CD14-positive monocyte (primary cell): ENCODE measurements at regions not wholly inside any gene's neighbourhood (a gene's known extent, or its start where the extent isn't known, plus 50 kb on each side); places are given as distances from the start of the nearest gene placed in this dataset.

Experiments used
- DNase-seq, 3 donors: peaks; one replicate each; pipeline ENCODE4 v3.0.0-alpha.2; 2011 to 2022
- H2AFZ ChIP-seq: 2 replicates; pipeline ENCODE4 v1.6.0; 2012; ENCODE audit warnings: mild to moderate bottlenecking, low read depth, low read length, inconsistent platforms; ENCODE audit not compliant: insufficient read depth, poor library complexity, severe bottlenecking
- H3K27ac ChIP-seq, 2 donors: 1 replicate in 1 of 2; 2 replicates in 1 of 2; pipeline ENCODE4 v1.5.1; 2012 to 2013; ENCODE audit warnings: low read length in 2 of 2, control low read depth in 1 of 2, inconsistent platforms in 1 of 2, low read depth in 1 of 2, mild to moderate bottlenecking in 1 of 2
- H3K27me3 ChIP-seq, 2 donors: one replicate each; pipeline versions ENCODE4 v1.6.0 to v1.6.1; 2011 to 2013; ENCODE audit warnings: low read length in 2 of 2; ENCODE audit not compliant: control insufficient read depth in 2 of 2, insufficient read depth in 2 of 2
- H3K36me3 ChIP-seq, 2 donors: replicated peaks in 1 of 2; 1 replicate in 1 of 2; 2 replicates in 1 of 2; pipeline versions ENCODE4 v1.5.1 to v1.6.1; 2012 to 2013; ENCODE audit warnings: low read length in 2 of 2, control low read depth in 1 of 2, inconsistent platforms in 1 of 2, mild to moderate bottlenecking in 1 of 2; ENCODE audit not compliant: insufficient read depth in 2 of 2, control insufficient read depth in 1 of 2
- H3K4me1 ChIP-seq, 2 donors: 1 replicate in 1 of 2; 2 replicates in 1 of 2; pipeline versions ENCODE4 v1.5.1 to v1.6.1; 2012 to 2013; ENCODE audit warnings: low read length in 2 of 2, control low read depth in 1 of 2, inconsistent platforms in 1 of 2, mild to moderate bottlenecking in 1 of 2, moderate library complexity in 1 of 2; ENCODE audit not compliant: insufficient read depth in 2 of 2, control insufficient read depth in 1 of 2
- H3K4me2 ChIP-seq: replicated peaks from 2 replicates; pipeline ENCODE3; 2012; ENCODE audit warnings: low read length, moderate library complexity, mild to moderate bottlenecking; ENCODE audit not compliant: poor library complexity, severe bottlenecking; ENCODE audit errors: extremely low read depth
- H3K4me3 ChIP-seq, 3 experiments: fragments of 200-600 bp in 1 of 3; sonication (generic) in 1 of 3; replicated peaks in 1 of 3; 1 replicate in 2 of 3; 2 replicates in 1 of 3; pipeline ENCODE4 v1.5.1; 2011 to 2013; ENCODE audit warnings: low read length in 3 of 3, mild to moderate bottlenecking in 3 of 3, control low read depth in 2 of 3, low read depth in 2 of 3, inconsistent platforms in 1 of 3, moderate library complexity in 1 of 3
- H3K79me2 ChIP-seq: 2 replicates; pipeline ENCODE4 v1.6.0; 2012; ENCODE audit warnings: mild to moderate bottlenecking, control low read depth, inconsistent platforms, low read length, moderate library complexity; ENCODE audit not compliant: insufficient read depth
- H3K9ac ChIP-seq: 2 replicates; pipeline ENCODE4 v1.6.0; 2017; ENCODE audit warnings: low read length, mild to moderate bottlenecking; ENCODE audit not compliant: insufficient read depth, poor library complexity, severe bottlenecking
- H3K9me3 ChIP-seq, 2 donors: replicated peaks in 1 of 2; 1 replicate in 1 of 2; 2 replicates in 1 of 2; pipeline versions ENCODE4 v1.5.1 to v1.6.1; 2012 to 2013; ENCODE audit warnings: low read length in 2 of 2, control low read depth in 1 of 2; ENCODE audit not compliant: control insufficient read depth in 1 of 2, insufficient read depth in 1 of 2
- H4K20me1 ChIP-seq: 2 replicates; pipeline ENCODE4 v1.6.0; 2012; ENCODE audit warnings: mild to moderate bottlenecking, low read length, control low read depth, moderate library complexity; ENCODE audit not compliant: insufficient read depth
- H3K27ac Mint-ChIP-seq, 7 donors: one replicate each; pipeline ENCODE4 v1.8.0; 2020; ENCODE audit warnings: mild to moderate bottlenecking in 7 of 7, mixed read lengths in 7 of 7, moderate library complexity in 6 of 7, inconsistent platforms in 2 of 7
- H3K27me3 Mint-ChIP-seq, 3 donors: one replicate each; pipeline ENCODE4 v1.8.0; 2021 to 2022; ENCODE audit warnings: low read depth in 3 of 3, mild to moderate bottlenecking in 3 of 3, mixed read lengths in 3 of 3, moderate library complexity in 3 of 3, inconsistent platforms in 1 of 3
- H3K36me3 Mint-ChIP-seq, 2 donors: one replicate each; pipeline ENCODE4 v1.8.0; 2020; ENCODE audit warnings: mixed read lengths in 2 of 2, inconsistent platforms in 1 of 2, mild to moderate bottlenecking in 1 of 2
- H3K4me1 Mint-ChIP-seq: one replicate; pipeline ENCODE4 v1.8.0; 2020; ENCODE audit warnings: mild to moderate bottlenecking, mixed read lengths
- H3K4me3 Mint-ChIP-seq, 2 donors: one replicate each; pipeline ENCODE4 v1.8.0; 2020; ENCODE audit warnings: mild to moderate bottlenecking in 2 of 2, mixed read lengths in 2 of 2, moderate library complexity in 1 of 2
- H3K9me3 Mint-ChIP-seq, 7 donors: one replicate each; pipeline ENCODE4 v1.8.0; 2020 to 2022; ENCODE audit warnings: mixed read lengths in 7 of 7, mild to moderate bottlenecking in 6 of 7, moderate library complexity in 6 of 7, inconsistent platforms in 2 of 7
- CTCF ChIP-seq: fragments of 200-600 bp; IDR thresholded peaks from one replicate; pipeline ENCODE4 v1.8.0; 2022; ENCODE audit warnings: antibody characterized with exemption, mild to moderate bottlenecking
- WGBS: methylation state at CpG from one replicate; pipeline ENCODE4 v1.1.5; 2013; ENCODE audit warnings: missing lambda C conversion rate; ENCODE audit not compliant: insufficient coverage; 5-methylcytosine and 5-hydroxymethylcytosine counted together
- intact Hi-C, 2 donors: fragments of 100-400 bp; cut with micrococcal nuclease; formaldehyde crosslinking; loops; one replicate each; pipeline versions ENCODE4 v1.15.0 to v1.15.1; 2023

- Histone ChIP-seq H3K4me1 (no peaks in the 10 kb centered on the region), H3K4me3 (no peak overlapping the region), H3K9me3 (peaks cover 0 to 23% of the 10 kb centered on the region in 2 donors), H3K27ac (no peak overlapping the region), H3K4me2 (no peak overlapping the region), H4K20me1 (no peaks in the 10 kb centered on the region), H3K9ac (no peak overlapping the region), H3K27me3 (peaks cover 0 to under 1% of the 10 kb centered on the region in 2 donors), H3K36me3 (no peaks in the 10 kb centered on the region), H2AFZ (no peak overlapping the region), H3K79me2 (no peaks in the 10 kb centered on the region)
- Mint-ChIP-seq H3K9me3 (peaks cover 2 to 21% (median 16%) of the 10 kb centered on the region in 7 donors), H3K4me1 (no peaks in the 10 kb centered on the region), H3K36me3 (no peaks in the 10 kb centered on the region), H3K27ac (no peak overlapping the region), H3K4me3 (no peak overlapping the region), H3K27me3 (peaks cover 0 to 8% (median 2%) of the 10 kb centered on the region in 3 donors)
- WGBS = 93% methylated on average over 13 of the region's 13 CpGs
- TF ChIP-seq CTCF = no peak
- intact Hi-C loops = no loop called here
- DNase-seq = no peak
These were observed 1447.5 kb downstream of the BRD1 start for GRCh38 chr22:48380016-48380665.

- Mint-ChIP-seq H3K4me3 (no peak overlapping the region), H3K36me3 (no peaks in the 10 kb centered on the region), H3K27me3 (peaks cover 2 to 9% (median 5%) of the 10 kb centered on the region in 3 donors), H3K4me1 (no peaks in the 10 kb centered on the region), H3K9me3 (peaks cover 2 to 15% (median 13%) of the 10 kb centered on the region in 7 donors), H3K27ac (no peak overlapping the region)
- intact Hi-C loops = no loop called here
- Histone ChIP-seq H3K9me3 (peaks cover 0 to 21% of the 10 kb centered on the region in 2 donors), H3K4me1 (no peaks in the 10 kb centered on the region), H3K9ac (no peak overlapping the region), H3K4me3 (no peak overlapping the region), H2AFZ (no peak overlapping the region), H4K20me1 (no peaks in the 10 kb centered on the region), H3K4me2 (no peak overlapping the region), H3K27me3 (peaks cover 0 to 4% of the 10 kb centered on the region in 2 donors), H3K79me2 (no peaks in the 10 kb centered on the region), H3K27ac (no peak overlapping the region), H3K36me3 (no peaks in the 10 kb centered on the region)
- no peak for DNase-seq
- WGBS = 94% methylated on average over 7 of the region's 13 CpGs
- no peak for TF ChIP-seq CTCF
These were observed 1448.3 kb downstream of the BRD1 start for GRCh38 chr22:48379371-48379770.
